WI38 (cell line): ENCODE measurements at regions not wholly inside any gene's neighbourhood (a gene's known extent, or its start where the extent isn't known, plus 50 kb on each side); places are given as distances from the start of the nearest gene placed in this dataset.

Experiments
- H3K4me3 ChIP-seq: 2 replicates; pipeline ENCODE4 v1.5.1; 2011; ENCODE audit warnings: low read depth, mild to moderate bottlenecking, control low read depth, low read length
- TF ChIP-seq, protein P1 (sequence below): IDR thresholded peaks from 2 replicates; pipeline ENCODE4 v1.5.1; 2012; ENCODE audit warnings: low read depth, mild to moderate bottlenecking, control low read depth, low read length

- H3K4me3 ChIP-seq = no peak overlapping the region
- TF ChIP-seq, protein P1, sequence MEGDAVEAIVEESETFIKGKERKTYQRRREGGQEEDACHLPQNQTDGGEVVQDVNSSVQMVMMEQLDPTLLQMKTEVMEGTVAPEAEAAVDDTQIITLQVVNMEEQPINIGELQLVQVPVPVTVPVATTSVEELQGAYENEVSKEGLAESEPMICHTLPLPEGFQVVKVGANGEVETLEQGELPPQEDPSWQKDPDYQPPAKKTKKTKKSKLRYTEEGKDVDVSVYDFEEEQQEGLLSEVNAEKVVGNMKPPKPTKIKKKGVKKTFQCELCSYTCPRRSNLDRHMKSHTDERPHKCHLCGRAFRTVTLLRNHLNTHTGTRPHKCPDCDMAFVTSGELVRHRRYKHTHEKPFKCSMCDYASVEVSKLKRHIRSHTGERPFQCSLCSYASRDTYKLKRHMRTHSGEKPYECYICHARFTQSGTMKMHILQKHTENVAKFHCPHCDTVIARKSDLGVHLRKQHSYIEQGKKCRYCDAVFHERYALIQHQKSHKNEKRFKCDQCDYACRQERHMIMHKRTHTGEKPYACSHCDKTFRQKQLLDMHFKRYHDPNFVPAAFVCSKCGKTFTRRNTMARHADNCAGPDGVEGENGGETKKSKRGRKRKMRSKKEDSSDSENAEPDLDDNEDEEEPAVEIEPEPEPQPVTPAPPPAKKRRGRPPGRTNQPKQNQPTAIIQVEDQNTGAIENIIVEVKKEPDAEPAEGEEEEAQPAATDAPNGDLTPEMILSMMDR = no peak
These were observed 979.4 kb downstream of the TSN start for GRCh38 chr2:122734766-122735424.

DNA sequence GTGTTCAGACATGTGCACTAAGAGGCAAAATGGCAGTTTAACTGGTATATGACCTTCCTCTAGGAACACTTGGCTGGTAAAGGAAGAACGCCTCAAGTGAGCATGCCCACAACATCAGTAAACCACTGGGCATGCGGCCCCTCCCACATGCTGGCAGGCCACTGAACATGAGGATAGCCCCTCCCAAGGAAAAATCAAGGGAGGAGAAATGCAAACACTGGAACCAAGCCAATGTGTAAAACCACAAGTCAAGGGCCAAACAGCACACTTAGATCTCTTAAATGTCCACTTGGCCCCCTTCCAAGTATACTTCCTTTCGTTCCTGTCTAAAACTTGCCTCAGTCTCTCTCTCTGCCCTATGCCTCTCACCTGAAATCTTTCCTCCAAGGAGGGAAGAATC is 980.8 kb downstream of the TSN start:
- H3K4me3 ChIP-seq = no peak overlapping the region
- TF ChIP-seq, protein P1 = no peak

DNA sequence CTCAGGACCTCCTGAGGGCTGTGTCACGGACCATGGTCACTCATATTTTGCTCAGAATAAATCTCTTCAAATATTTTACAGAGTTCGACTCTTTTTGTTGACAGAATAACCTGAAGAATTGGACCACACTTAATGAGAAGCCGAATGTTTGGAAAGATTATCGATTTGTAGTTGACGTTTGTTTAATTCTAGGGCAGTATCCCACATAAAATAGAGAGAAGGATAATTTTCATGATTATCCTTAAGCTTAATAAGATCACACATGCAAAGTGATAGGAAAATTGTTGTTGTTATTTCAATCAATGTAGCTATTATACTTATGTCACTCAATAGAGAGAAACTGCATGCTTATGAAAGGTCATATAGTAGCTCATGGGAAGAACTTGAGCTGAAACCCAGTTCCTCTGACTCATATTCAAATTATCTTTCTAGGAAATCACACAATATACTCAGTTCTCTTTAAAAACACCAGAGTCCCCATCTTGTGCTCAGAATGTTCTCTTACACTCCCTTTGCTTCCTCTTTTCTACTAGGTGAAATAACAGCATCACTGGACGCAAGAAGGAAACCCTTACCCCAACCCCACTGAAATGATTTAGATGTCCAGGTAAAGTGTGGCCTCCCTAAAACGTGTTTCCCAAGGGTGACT is 982.1 kb downstream of the TSN start:
- H3K4me3 ChIP-seq = no peak overlapping the region
- TF ChIP-seq, protein P1 = no peak

DNA sequence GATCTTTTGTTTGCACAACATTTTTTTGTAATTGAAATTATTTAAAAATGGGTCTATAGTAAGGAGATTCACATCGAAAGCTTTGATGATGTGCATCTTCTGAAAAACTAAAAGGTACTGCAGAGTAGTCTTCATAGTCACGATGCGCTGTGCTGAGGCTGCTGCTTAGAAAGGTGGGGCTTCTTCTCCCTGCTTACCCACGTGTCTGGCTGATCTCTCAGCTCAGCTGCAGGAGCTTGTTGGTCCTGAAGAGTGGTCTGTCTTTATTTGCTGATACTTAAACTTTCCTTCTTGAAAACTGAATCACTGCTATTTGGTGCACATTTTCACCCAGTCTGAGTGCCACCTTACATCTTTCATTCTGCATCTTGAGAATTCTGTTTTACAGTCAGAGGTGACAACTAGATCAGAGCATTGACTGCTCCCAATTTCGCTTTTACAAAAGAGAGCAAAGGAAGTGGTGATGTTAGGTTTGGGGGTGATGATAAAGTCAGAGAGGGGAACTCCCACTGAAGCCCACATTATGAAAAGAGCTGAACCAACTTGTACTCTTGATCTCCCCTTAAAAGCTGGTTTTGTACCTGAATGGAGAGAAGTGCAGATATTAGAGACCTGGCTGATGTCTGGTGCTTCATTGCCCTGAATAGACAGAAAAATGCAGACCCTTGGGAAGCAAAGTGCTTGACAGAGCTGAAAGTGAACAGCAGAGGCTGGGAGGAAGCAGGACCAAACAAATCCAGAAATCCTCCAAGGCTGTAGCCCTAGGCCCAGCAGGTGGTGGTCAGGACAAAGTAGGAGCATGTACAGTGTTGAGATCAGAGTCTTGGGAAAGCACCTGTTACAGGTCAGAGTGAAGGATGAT is 984.5 kb downstream of the TSN start:
- TF ChIP-seq, protein P1 = no peak
- H3K4me3 ChIP-seq = no peak overlapping the region

DNA sequence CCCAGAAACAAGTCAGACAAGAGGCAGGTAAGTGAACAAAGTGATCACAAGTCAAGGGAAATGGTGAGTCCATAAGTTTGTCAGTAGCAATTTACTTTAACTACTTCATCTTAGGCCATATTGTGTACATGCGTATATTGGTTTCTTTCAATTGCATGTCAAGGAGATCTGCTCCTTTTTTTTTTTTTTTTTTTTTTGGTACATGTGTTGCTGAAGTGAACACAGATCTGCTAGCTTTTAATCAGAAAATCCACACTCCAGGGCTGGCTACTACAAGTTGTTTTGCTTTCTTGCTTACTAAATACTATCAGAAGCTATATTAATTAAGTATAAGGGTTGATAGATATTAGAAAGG is 985.1 kb downstream of the TSN start:
- H3K4me3 ChIP-seq = no peak overlapping the region
- TF ChIP-seq, protein P1 = no peak

- TF ChIP-seq, protein P1 = no peak
- H3K4me3 ChIP-seq = no peak overlapping the region
These were observed 986.0 kb downstream of the TSN start for GRCh38 chr2:122741403-122741802.
